Spleen (tissue), 11 donors: ENCODE measurements at regions not wholly inside any gene's neighbourhood (a gene's known extent, or its start where the extent isn't known, plus 50 kb on each side); places are given as distances from the start of the nearest gene placed in this dataset.

Experiments
- DNase-seq: peaks from one replicate; pipeline ENCODE4 v3.0.0-alpha.2; 2020
- H3K27ac ChIP-seq, 8 donors: fragments of 200-600 bp; sonication (generic) in 7 of 8; 1 replicate in 4 of 8; 2 replicates in 4 of 8; pipeline versions ENCODE4 v1.5.0 to v1.8.0; 2016 to 2021; ENCODE audit warnings: inconsistent platforms in 4 of 8, mild to moderate bottlenecking in 4 of 8, moderate library complexity in 1 of 8
- H3K27me3 ChIP-seq, 7 donors: fragments of 200-600 bp; sonication (generic) in 6 of 7; replicated peaks in 1 of 7; 1 replicate in 4 of 7; 2 replicates in 3 of 7; pipeline versions ENCODE4 v1.5.0 to v1.8.0; 2016 to 2021; ENCODE audit warnings: inconsistent platforms in 3 of 7, mild to moderate bottlenecking in 1 of 7
- H3K36me3 ChIP-seq, 6 donors: fragments of 200-600 bp; sonication (generic) in 5 of 6; 1 replicate in 4 of 6; 2 replicates in 2 of 6; pipeline versions ENCODE4 v1.5.0 to v1.8.0; 2016 to 2021; ENCODE audit warnings: inconsistent platforms in 2 of 6
- H3K4me1 ChIP-seq, 6 donors: fragments of 200-600 bp; sonication (generic) in 5 of 6; 1 replicate in 3 of 6; 2 replicates in 3 of 6; pipeline versions ENCODE4 v1.5.0 to v1.8.0; 2016 to 2021; ENCODE audit warnings: inconsistent platforms in 3 of 6
- H3K4me3 ChIP-seq, 8 donors: fragments of 200-600 bp; sonication (generic) in 7 of 8; 1 replicate in 4 of 8; 2 replicates in 4 of 8; pipeline versions ENCODE4 v1.5.0 to v1.8.0; 2016 to 2021; ENCODE audit warnings: inconsistent platforms in 4 of 8, mild to moderate bottlenecking in 4 of 8, moderate library complexity in 2 of 8
- H3K9me3 ChIP-seq, 8 donors: fragments of 200-600 bp; sonication (generic) in 7 of 8; 1 replicate in 4 of 8; 2 replicates in 4 of 8; pipeline versions ENCODE4 v1.5.0 to v1.8.0; 2016 to 2021; ENCODE audit warnings: inconsistent platforms in 4 of 8
- POLR2A ChIP-seq, 3 donors: fragments of 450-650 bp; IDR thresholded peaks; one replicate each; pipeline ENCODE4 v1.5.1; 2017; ENCODE audit warnings: antibody characterized with exemption in 3 of 3, mild to moderate bottlenecking in 1 of 3
- POLR2AphosphoS5 ChIP-seq, 3 donors: sonication (generic); formaldehyde crosslinking; IDR thresholded peaks; one replicate each; pipeline ENCODE4 v1.5.1; 2017; ENCODE audit warnings: antibody characterized with exemption in 3 of 3
- WGBS, 5 donors: extraction: QIAGEN DNeasy Blood & Tissue Kit in 3 of 5; methylation state at CpG; one replicate each; pipeline versions ENCODE4 v1.1.5 to v1.1.7; 2013 to 2018; 5-methylcytosine and 5-hydroxymethylcytosine counted together
- intact Hi-C: fragments of 100-400 bp; cut with DNase I; formaldehyde crosslinking; loops from one replicate; pipeline ENCODE4 v1.15.0; 2023; ENCODE audit warnings: low total_unique reads
- TF ChIP-seq, protein P1 (sequence below), 11 experiments: fragments of 200-600 bp in 7 of 11; fragments of 450-650 bp in 4 of 11; sonication (generic) in 4 of 11; IDR thresholded peaks in 8 of 11; conservative IDR thresholded peaks in 3 of 11; 1 replicate in 7 of 11; 2 replicates in 4 of 11; pipeline versions ENCODE4 v1.4.0 to v1.8.0; 2016 to 2021; ENCODE audit warnings: antibody characterized with exemption in 11 of 11, inconsistent platforms in 4 of 11, mild to moderate bottlenecking in 1 of 11
- donor health status: healthy with polysubstance abuse.
- donor health status: DM: no; HTN: no; CAD: no; lungs with moderate emphysema.
- donor health status: DM: no; HTN: no; CAD: no.
- donor health status: Bipolar disorder and iron deficiency.
- donor health status: healthy.
- donor health status: DM: no; HTN: no; CAD: no.
- donor health status: DM: yes; HTN: yes; CAD: no.

DNA sequence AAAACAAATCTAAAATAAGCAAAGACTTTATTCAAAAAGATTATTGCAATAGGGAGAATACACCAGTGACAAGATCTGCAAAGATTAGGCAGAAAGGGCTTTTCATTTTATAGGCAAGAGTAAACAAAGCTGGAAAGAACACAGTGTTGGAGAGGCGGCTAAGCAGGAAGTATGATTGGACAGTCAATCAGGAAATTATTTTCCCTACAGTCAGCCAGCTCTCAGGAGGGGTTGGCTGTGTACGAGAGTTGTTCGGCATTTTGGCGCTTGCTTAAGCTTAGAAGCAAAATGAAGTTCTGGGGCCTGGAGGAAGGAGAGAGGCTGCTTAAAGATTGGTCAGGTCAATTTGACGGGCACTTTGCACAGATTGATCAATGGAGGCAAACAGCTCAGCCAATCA is 1030.5 kb downstream of the TLE4 start:
- intact Hi-C loops = no loop called here
- Histone ChIP-seq H3K4me1 (no peaks in the 10 kb centered on the region), H3K4me3 (no peak overlapping the region), H3K27ac (no peak overlapping the region), H3K27me3 (no peaks in the 10 kb centered on the region), H3K36me3 (no peaks in the 10 kb centered on the region), H3K9me3 (no peaks in the 10 kb centered on the region)
- no peak for DNase-seq
- WGBS, 5 donors = 71 to 89% (median 79%) methylated on average over 5 of the region's 5 CpGs
- TF ChIP-seq POLR2A (IDR thresholded peaks at IDR 0.05) (no peak), POLR2AphosphoS5 (IDR thresholded peaks at IDR 0.05) (no peak)
- TF ChIP-seq, protein P1, sequence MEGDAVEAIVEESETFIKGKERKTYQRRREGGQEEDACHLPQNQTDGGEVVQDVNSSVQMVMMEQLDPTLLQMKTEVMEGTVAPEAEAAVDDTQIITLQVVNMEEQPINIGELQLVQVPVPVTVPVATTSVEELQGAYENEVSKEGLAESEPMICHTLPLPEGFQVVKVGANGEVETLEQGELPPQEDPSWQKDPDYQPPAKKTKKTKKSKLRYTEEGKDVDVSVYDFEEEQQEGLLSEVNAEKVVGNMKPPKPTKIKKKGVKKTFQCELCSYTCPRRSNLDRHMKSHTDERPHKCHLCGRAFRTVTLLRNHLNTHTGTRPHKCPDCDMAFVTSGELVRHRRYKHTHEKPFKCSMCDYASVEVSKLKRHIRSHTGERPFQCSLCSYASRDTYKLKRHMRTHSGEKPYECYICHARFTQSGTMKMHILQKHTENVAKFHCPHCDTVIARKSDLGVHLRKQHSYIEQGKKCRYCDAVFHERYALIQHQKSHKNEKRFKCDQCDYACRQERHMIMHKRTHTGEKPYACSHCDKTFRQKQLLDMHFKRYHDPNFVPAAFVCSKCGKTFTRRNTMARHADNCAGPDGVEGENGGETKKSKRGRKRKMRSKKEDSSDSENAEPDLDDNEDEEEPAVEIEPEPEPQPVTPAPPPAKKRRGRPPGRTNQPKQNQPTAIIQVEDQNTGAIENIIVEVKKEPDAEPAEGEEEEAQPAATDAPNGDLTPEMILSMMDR (IDR thresholded peaks at IDR 0.05 in 8 of 11, conservative IDR thresholded peaks at IDR 0.05 in 3 of 11) = no peak

DNA sequence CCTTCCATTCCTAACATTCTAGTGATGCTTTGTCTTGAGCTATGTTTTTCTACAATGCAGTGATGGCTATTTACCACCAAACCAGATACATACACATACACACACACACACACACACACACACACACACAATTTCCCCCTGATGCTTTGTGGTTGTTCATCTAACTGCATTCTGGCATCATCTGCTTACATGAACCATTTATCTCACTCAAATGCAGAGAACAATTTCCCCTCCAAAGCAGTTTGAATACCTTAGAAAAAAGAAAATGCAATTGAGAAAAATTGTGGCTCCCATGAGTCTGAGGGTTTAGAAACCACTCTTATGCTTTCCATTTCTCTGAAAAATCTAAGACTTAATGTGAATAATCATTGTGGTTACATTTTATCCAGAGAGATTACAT is 1024.8 kb downstream of the TLE4 start:
- intact Hi-C loops = no loop called here
- no peak for DNase-seq
- no peak overlapping the region for H3K4me3 ChIP-seq
- no peak overlapping the region for H3K27ac ChIP-seq
- H3K9me3 ChIP-seq = peaks cover 0 to 19% (median 0%) of the 10 kb centered on the region in 8 donors
- H3K4me1 ChIP-seq = no peaks in the 10 kb centered on the region
- no peaks in the 10 kb centered on the region for H3K36me3 ChIP-seq
- H3K27me3 ChIP-seq = no peaks in the 10 kb centered on the region
- TF ChIP-seq POLR2AphosphoS5 (IDR thresholded peaks at IDR 0.05) = no peak
- TF ChIP-seq, protein P1 (IDR thresholded peaks at IDR 0.05 in 8 of 11, conservative IDR thresholded peaks at IDR 0.05 in 3 of 11) = no peak
- TF ChIP-seq POLR2A (IDR thresholded peaks at IDR 0.05) = no peak

DNA sequence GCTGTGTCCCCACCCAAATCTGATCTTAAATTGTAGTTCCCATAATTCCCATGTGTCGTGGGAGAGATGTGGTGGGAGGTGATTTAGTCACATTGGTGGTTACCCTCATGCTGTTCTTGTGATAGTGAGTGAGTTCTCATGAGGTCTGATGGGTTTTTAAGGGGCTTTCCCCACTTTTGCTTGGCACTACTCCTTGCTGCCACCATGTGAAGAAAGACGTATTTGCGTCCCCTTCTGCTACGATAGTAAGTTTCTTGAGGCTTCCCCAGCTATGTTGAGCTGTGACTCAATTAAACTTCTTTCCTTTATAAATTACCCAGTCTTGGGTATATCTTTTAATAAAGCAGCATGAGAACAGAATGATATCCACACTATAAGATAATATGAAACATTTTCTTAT is 1023.4 kb downstream of the TLE4 start:
- 82 to 97% (median 85%) methylated on average over 4 of the region's 4 CpGs for WGBS, 5 donors
- Histone ChIP-seq H3K4me3 (no peak overlapping the region), H3K36me3 (no peaks in the 10 kb centered on the region), H3K27me3 (no peaks in the 10 kb centered on the region), H3K27ac (no peak overlapping the region), H3K9me3 (peaks cover 0 to 19% (median 0%) of the 10 kb centered on the region in 8 donors), H3K4me1 (no peaks in the 10 kb centered on the region)
- TF ChIP-seq, protein P1 (IDR thresholded peaks at IDR 0.05 in 8 of 11, conservative IDR thresholded peaks at IDR 0.05 in 3 of 11) = no peak
- TF ChIP-seq POLR2A (IDR thresholded peaks at IDR 0.05) = no peak
- intact Hi-C loops = no loop called here
- DNase-seq = no peak

DNA sequence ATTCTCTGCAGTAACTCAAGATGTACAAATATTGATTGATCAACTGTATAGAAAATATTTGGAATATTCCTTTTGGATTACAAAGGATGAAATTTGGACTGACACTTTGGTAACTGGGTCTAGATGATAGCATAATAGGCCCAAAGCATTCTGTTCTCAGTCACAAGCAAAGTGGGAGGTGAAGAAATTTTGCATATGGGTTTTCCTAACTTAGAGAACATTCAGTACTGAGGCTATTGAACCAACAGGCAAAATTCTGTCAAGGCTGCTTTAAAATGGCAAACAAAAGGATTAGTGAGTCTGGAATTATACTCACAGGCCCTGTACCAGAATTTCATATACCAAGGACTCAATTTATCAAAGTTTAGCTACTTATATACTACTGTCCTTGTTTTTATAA is 1020.6 kb downstream of the TLE4 start:
- Histone ChIP-seq H3K4me1 (no peaks in the 10 kb centered on the region), H3K27ac (no peak overlapping the region), H3K4me3 (no peak overlapping the region), H3K36me3 (no peaks in the 10 kb centered on the region), H3K9me3 (peaks cover 0 to 19% (median 0%) of the 10 kb centered on the region in 8 donors), H3K27me3 (no peaks in the 10 kb centered on the region)
- TF ChIP-seq, protein P1 (IDR thresholded peaks at IDR 0.05 in 8 of 11, conservative IDR thresholded peaks at IDR 0.05 in 3 of 11) = no peak
- no peak for DNase-seq
- intact Hi-C loops = no loop called here
